GM21526 (cell line): ENCODE measurements at regions not wholly inside any gene's neighbourhood (a gene's known extent, or its start where the extent isn't known, plus 50 kb on each side); places are given as distances from the start of the nearest gene placed in this dataset.
"Not testable (repeated sequence)": the region's sequence is repeated elsewhere in the genome, so short reads cannot be mapped to it uniquely, and the experiment has no call there.

Experiments used
- ATAC-seq: cut with Tn5 transposase; IDR thresholded peaks from one replicate; pipeline ENCODE4 v1.9.1; 2021; ENCODE audit warnings: moderate library complexity; ENCODE audit not compliant: unreplicated experiment, low FRiP score

- ATAC-seq = no peak
Measured at GRCh38 chr1:66455446-66455845, 78.5 kb upstream of the SGIP1 start.

DNA sequence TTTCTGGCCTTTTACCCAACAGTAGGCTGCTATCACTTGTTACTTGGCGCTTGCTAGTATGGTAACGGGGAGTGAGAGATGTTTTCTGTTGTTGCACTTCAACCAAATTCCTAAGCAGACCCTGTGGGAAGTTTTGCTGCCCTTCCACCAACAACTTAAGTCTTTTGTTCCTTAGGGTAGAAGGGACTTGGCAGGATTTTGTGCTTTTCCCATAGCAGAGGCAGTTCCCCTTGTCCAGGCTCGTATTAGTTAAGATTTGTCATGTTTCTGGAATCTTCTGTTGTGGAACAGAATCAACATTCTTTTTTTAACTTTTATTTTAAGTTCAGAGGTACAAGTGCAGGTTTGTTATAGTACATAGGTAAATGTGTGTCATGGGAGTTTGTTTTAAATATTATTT is 73.2 kb upstream of the SGIP1 start:
- ATAC-seq = no peak

DNA sequence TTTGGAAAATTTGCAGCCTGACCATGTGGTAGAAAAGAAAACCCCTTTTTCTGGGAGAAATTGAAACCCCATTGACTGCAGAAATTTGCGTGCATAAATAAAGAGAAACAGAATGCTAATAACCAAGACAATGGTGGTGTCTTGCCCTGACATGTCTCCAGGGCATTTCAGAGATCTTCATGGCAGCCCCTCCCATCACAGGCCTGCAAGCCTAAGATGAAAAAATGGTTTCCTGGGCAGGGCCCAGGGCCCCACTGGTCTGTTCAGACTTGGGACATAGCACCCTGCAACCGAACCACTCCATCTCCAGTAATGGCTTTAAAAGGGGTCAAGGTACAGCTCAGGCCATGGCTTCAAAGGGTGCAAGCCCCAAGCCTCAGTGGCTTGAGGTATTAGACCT is 71.6 kb upstream of the SGIP1 start:
- ATAC-seq = no peak

DNA sequence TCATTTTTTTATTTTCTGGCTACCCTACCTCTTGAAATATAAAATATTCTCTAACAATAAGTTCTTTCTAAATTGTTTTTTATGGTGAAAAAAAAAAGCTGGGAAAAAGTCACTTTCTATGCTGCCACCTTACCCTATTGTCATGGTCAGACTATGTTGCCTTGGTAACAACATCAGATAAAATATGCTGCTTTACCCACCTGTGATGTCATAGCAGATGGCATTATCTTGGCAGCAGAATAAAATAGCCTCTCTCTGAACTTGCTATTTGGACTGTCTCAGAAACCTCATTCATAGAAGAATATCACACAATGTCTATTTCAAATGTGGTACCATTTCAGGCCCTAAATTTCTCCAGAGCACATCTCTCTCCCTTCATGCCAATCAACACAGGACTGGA is 69.6 kb upstream of the SGIP1 start:
- no peak for ATAC-seq

DNA sequence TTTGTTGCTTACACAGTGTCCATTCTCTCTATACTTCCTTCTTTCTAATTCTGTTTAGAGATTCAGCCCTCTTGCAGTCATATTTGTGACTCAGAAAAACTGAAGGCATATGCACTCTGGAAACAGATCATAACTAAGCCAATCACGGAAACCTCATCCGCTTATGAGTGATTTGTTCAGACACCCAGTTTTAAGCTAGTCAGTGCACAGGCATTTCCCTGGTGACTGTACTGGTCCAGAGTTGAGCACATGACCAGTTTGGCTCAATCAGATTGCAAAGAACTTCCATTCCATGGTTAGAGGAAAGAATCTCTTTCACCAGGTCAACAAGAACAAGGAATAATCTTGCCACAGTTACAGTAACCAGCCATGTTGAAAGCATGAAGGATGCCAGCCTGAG is 69.2 kb upstream of the SGIP1 start:
- no peak for ATAC-seq

DNA sequence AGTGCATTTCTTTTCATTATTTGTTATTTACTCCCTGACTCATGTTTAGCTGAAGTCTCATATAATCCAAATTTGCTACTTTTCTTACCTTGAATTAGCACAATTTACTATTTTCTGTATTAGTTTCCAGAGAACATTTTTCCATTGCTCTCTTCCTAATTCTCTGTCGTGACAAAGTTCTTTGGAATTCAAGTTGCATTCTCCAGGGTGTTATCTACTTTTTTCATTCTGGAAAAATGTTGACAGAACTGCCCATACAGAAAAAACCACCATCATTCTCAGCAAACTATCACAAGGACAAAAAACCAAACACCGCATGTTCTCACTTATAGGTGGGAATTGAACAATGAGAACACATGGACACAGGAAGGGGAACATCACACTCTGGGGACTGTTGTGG is 67.3 kb upstream of the SGIP1 start:
- not testable (repeated sequence) for ATAC-seq

DNA sequence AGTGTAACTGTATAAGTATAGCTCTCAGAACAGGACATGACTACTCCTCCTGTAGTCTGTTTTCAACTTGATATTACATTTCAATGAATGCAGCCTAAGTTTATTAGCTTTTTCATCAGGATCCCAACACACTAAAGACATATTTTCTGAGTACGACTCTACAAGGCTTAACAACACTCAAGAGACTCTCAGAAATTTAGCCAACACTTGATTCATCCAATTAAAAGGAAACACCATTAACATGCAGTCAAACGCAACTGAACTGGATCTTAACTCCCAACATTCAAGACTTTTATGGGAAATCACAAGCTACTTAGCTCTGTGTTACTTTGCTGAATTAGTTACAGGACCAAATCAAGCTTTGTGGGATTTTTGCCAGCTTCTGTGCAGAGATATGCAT is 65.2 kb upstream of the SGIP1 start:
- no peak for ATAC-seq

DNA sequence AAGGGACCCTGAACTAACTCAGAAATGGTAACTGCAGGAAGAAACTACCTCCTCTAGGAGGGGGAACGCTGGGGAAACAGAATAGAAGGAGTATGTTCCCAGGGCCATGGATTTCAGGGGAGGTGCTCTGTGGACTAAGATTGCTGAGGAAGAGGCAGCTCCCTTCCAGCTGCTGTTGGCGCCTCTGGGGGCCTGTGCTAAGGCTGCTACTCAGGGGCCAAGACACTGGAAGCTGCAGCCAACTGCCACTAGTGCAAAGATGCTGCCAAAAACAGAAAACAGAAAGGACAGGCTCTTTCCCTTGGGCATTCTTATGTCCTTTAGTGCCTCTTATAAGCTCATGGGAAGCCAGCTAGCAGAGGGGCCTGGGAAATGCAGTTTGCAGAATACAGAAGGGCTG is 58.0 kb upstream of the SGIP1 start:
- no peak for ATAC-seq

- no peak for ATAC-seq
Measured at GRCh38 chr1:66476774-66477173, 57.2 kb upstream of the SGIP1 start.

DNA sequence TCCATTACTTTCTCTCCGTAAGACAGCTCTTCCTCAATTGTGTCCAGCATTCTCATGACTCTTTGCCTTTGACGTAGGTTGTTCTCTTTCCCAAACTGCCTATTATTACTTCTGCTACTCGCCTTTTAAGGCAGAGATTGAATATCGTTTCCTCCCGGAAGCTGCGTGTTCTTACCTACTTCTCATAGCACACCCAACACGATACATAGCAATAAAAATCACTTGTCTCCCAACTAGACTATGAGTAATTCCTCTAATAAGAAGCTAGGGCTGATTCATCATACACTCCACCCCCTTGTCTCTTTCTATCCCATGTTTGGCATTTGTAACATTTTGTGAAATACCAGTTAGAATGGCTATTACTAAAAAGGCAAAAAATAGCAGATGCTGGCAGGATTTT is 55.8 kb upstream of the SGIP1 start:
- no peak for ATAC-seq

- no peak for ATAC-seq
Measured at GRCh38 chr1:66480162-66480561, 53.8 kb upstream of the SGIP1 start.

DNA sequence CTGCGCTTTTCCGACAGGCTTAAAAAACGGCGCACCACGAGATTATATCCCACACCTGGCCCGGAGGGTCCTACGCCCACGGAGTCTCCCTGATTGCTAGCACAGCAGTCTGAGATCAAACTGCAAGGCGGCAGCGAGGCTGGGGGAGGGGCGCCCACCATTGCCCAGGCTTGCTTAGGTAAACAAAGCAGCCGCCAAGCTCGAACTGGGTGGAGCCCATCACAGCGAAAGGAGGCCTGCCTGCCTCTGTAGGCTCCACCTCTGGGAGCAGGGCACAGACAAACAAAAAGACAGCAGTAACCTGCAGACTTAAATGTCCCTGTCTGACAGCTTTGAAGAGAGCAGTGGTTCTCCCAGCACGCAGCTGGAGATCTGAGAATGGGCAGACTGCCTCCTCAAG is 52.7 kb upstream of the SGIP1 start:
- not testable (repeated sequence) for ATAC-seq
